ENCODE measurements at regions not wholly inside any gene's neighbourhood (a gene's known extent, or its start where the extent isn't known, plus 50 kb on each side); places are given as distances from the start of the nearest gene placed in this dataset.

- TF ChIP-seq CTCF (IDR thresholded peaks at IDR 0.05) (no peak), POLR2A (IDR thresholded peaks at IDR 0.05) (no peak)
Measured at GRCh38 chr18:70663141-70663540, 374.3 kb downstream of the SOCS6 start.
